NCI-H2107 treated with DMSO at 0.1 percent for 48 hours (cell line): ENCODE measurements at regions not wholly inside any gene's neighbourhood (a gene's known extent, or its start where the extent isn't known, plus 50 kb on each side); places are given as distances from the start of the nearest gene placed in this dataset.
A peak's percentile ranks its signal among the peaks of the same experiment; 100 is the strongest.
"Not testable (repeated sequence)": the region's sequence is repeated elsewhere in the genome, so short reads cannot be mapped to it uniquely, and the experiment has no call there.

Experiments
- DNase-seq: peaks from one replicate; lab custom pipeline; 2025; ENCODE audit not compliant: unreplicated experiment; lab: John Stamatoyannopoulos, UW

- DNase-seq: peak; percentile 91
These were observed 930.5 kb upstream of the NOVA1 start for GRCh38 chr14:27528328-27528727.

- DNase-seq: no peak
These were observed 938.9 kb upstream of the NOVA1 start for GRCh38 chr14:27536748-27537147.

GRCh38 chr14:27546111-27546510 lies 948.3 kb upstream of the NOVA1 start:
- DNase-seq: no peak

- no peak for DNase-seq
These were observed 956.0 kb upstream of the NOVA1 start for GRCh38 chr14:27553790-27554189.

- no peak for DNase-seq
These were observed 959.6 kb upstream of the NOVA1 start for GRCh38 chr14:27557445-27557844.

- DNase-seq: no peak
These were observed 962.0 kb upstream of the NOVA1 start for GRCh38 chr14:27559848-27560247.

- DNase-seq: no peak
These were observed 969.1 kb upstream of the NOVA1 start for GRCh38 chr14:27566843-27567382.

GRCh38 chr14:27573018-27573417 lies 975.2 kb upstream of the NOVA1 start:
- no peak for DNase-seq

- no peak for DNase-seq
These were observed 989.3 kb upstream of the NOVA1 start for GRCh38 chr14:27587103-27587502.

GRCh38 chr14:27605282-27605681 lies 1007.4 kb upstream of the NOVA1 start:
- no peak for DNase-seq

- DNase-seq: no peak
These were observed 1010.5 kb upstream of the NOVA1 start for GRCh38 chr14:27608377-27608776.

GRCh38 chr14:27612121-27612520 lies 1014.3 kb upstream of the NOVA1 start:
- DNase-seq: no peak

GRCh38 chr14:27613102-27613501 lies 1015.3 kb upstream of the NOVA1 start:
- DNase-seq: no peak

GRCh38 chr14:27623782-27624181 lies 1025.9 kb upstream of the NOVA1 start:
- DNase-seq: no peak

- DNase-seq: no peak
These were observed 1036.5 kb upstream of the NOVA1 start for GRCh38 chr14:27634056-27634970.

GRCh38 chr14:27640688-27641087 lies 1042.9 kb upstream of the NOVA1 start:
- DNase-seq: not testable (repeated sequence)

GRCh38 chr14:27642251-27642866 lies 1044.5 kb upstream of the NOVA1 start:
- DNase-seq: no peak

- DNase-seq: no peak
These were observed 1062.8 kb upstream of the NOVA1 start for GRCh38 chr14:27660683-27661082.

GRCh38 chr14:27668531-27668930 lies 1070.7 kb upstream of the NOVA1 start:
- no peak for DNase-seq

- DNase-seq: no peak
These were observed 1074.2 kb upstream of the NOVA1 start for GRCh38 chr14:27672047-27672446.

GRCh38 chr14:27672811-27673737 lies 1075.2 kb upstream of the NOVA1 start:
- DNase-seq: not testable (repeated sequence)
